SK-N-SH treated with all-trans-retinoic acid at 6 μM for 48 hours (cell line): ENCODE measurements at regions not wholly inside any gene's neighbourhood (a gene's known extent, or its start where the extent isn't known, plus 50 kb on each side); places are given as distances from the start of the nearest gene placed in this dataset.

Source experiments
- ATAC-seq: fragments of 200-7000 bp; cut with Tn5 transposase; 3 replicates; pipeline ENCODE4 v1.9.1; 2020; ENCODE audit warnings: mild to moderate bottlenecking, moderate library complexity
- ARNTL ChIP-seq: fragments of 450-650 bp; formaldehyde crosslinking; IDR thresholded peaks from 2 replicates; pipeline ENCODE4 v1.5.0; 2020; ENCODE audit warnings: low read depth, mild to moderate bottlenecking, moderate library complexity, borderline replicate concordance
- BACH2 ChIP-seq: fragments of 250-450 bp; sonication (Bioruptor Pico); IDR thresholded peaks from 2 replicates; pipeline ENCODE4 v1.9.0; 2021; ENCODE audit warnings: mild to moderate bottlenecking, borderline replicate concordance
- CSDC2 ChIP-seq: fragments of 250-450 bp; sonication (Bioruptor Pico); IDR thresholded peaks from 2 replicates; pipeline ENCODE4 v1.5.0; 2020; ENCODE audit warnings: mild to moderate bottlenecking, moderate library complexity
- CSRNP3 ChIP-seq: fragments of 250-450 bp; sonication (Bioruptor Pico); IDR thresholded peaks from 2 replicates; pipeline ENCODE4 v1.5.1; 2021; ENCODE audit warnings: mild to moderate bottlenecking, moderate library complexity
- ESRRG ChIP-seq: fragments of 250-450 bp; sonication (Bioruptor Pico); IDR thresholded peaks from 2 replicates; pipeline ENCODE4 v1.6.1; 2021; ENCODE audit warnings: mild to moderate bottlenecking
- ISL1 ChIP-seq: fragments of 250-450 bp; sonication (Bioruptor Pico); IDR thresholded peaks from 2 replicates; pipeline ENCODE4 v2.1.2; 2022; ENCODE audit warnings: mild to moderate bottlenecking, moderate library complexity
- OSR1 ChIP-seq: fragments of 250-450 bp; sonication (Bioruptor Pico); IDR thresholded peaks from 2 replicates; pipeline ENCODE4 v1.8.0; 2022; ENCODE audit warnings: moderate library complexity, mild to moderate bottlenecking, inconsistent platforms
- PATZ1 ChIP-seq: fragments of 250-450 bp; sonication (Bioruptor Pico); IDR thresholded peaks from 2 replicates; pipeline ENCODE4 v1.8.0; 2020; ENCODE audit warnings: mild to moderate bottlenecking, moderate library complexity, borderline replicate concordance
- POU6F1 ChIP-seq: fragments of 250-450 bp; sonication (Bioruptor Pico); IDR thresholded peaks from 2 replicates; pipeline ENCODE4 v1.8.0; 2021; ENCODE audit warnings: low read depth, mild to moderate bottlenecking, moderate library complexity, borderline replicate concordance
- PPARA ChIP-seq: fragments of 250-450 bp; sonication (Bioruptor Pico); IDR thresholded peaks from 2 replicates; pipeline ENCODE4 v1.5.0; 2020; ENCODE audit warnings: mild to moderate bottlenecking, borderline replicate concordance
- RARB ChIP-seq: fragments of 250-450 bp; sonication (Bioruptor Pico); IDR thresholded peaks from 2 replicates; pipeline ENCODE4 v1.8.0; 2021; ENCODE audit warnings: mild to moderate bottlenecking, moderate library complexity
- SNAI2 ChIP-seq: fragments of 250-450 bp; sonication (Bioruptor Pico); IDR thresholded peaks from 2 replicates; pipeline ENCODE4 v1.5.0; 2020; ENCODE audit warnings: mild to moderate bottlenecking, moderate library complexity
- TCF4 ChIP-seq: fragments of 250-450 bp; sonication (Bioruptor Pico); IDR thresholded peaks from 2 replicates; pipeline ENCODE4 v1.8.0; 2021; ENCODE audit warnings: mild to moderate bottlenecking, moderate library complexity, borderline replicate concordance
- TOX ChIP-seq: fragments of 250-450 bp; sonication (Bioruptor Pico); IDR thresholded peaks from 2 replicates; pipeline ENCODE4 v1.8.0; 2021; ENCODE audit warnings: mild to moderate bottlenecking, moderate library complexity, borderline replicate concordance
- TSHZ2 ChIP-seq: fragments of 250-450 bp; sonication (Bioruptor Pico); IDR thresholded peaks from 2 replicates; pipeline ENCODE4 v1.5.0; 2020; ENCODE audit warnings: mild to moderate bottlenecking, moderate library complexity
- ZC3H10 ChIP-seq: fragments of 250-450 bp; sonication (Bioruptor Pico); IDR thresholded peaks from 2 replicates; pipeline ENCODE4 v1.5.1; 2021; ENCODE audit warnings: mild to moderate bottlenecking, moderate library complexity
- ZFP3 ChIP-seq: fragments of 250-450 bp; sonication (Bioruptor Pico); IDR thresholded peaks from 2 replicates; pipeline ENCODE4 v1.5.0; 2020; ENCODE audit warnings: mild to moderate bottlenecking, moderate library complexity
- ZFP30 ChIP-seq: fragments of 450-650 bp; formaldehyde crosslinking; IDR thresholded peaks from 2 replicates; pipeline ENCODE4 v1.5.0; 2022; ENCODE audit warnings: mild to moderate bottlenecking, moderate library complexity
- ZNF565 ChIP-seq: fragments of 450-650 bp; formaldehyde crosslinking; conservative IDR thresholded peaks from 2 replicates; pipeline ENCODE4 v1.5.0; 2020; ENCODE audit warnings: low read depth, mild to moderate bottlenecking, moderate library complexity
- ZNF8 ChIP-seq: fragments of 450-650 bp; formaldehyde crosslinking; IDR thresholded peaks from 2 replicates; pipeline ENCODE4 v1.5.0; 2020; ENCODE audit warnings: mild to moderate bottlenecking, moderate library complexity

- TF ChIP-seq PPARA (CRISPR knock-in tag): no peak
- no peak for TF ChIP-seq SNAI2 (CRISPR knock-in tag)
- TF ChIP-seq TSHZ2: no peak
- no peak for TF ChIP-seq ARNTL
- no peak for TF ChIP-seq ISL1 (CRISPR knock-in tag)
- no peak for TF ChIP-seq BACH2 (CRISPR knock-in tag)
- TF ChIP-seq ZFP30 (CRISPR knock-in tag): no peak
- TF ChIP-seq TCF4 (CRISPR knock-in tag): no peak
- TF ChIP-seq ZNF565 (CRISPR knock-in tag): no peak
- no peak for TF ChIP-seq ZNF8
- TF ChIP-seq CSDC2: no peak
- no peak for TF ChIP-seq POU6F1 (CRISPR knock-in tag)
- TF ChIP-seq ZFP3 (CRISPR knock-in tag): no peak
- TF ChIP-seq OSR1 (CRISPR knock-in tag): no peak
- TF ChIP-seq ESRRG: no peak
- TF ChIP-seq CSRNP3: no peak
- ATAC-seq: peak; percentile 100
Observed at GRCh38 chr3:109532257-109533216, 195.2 kb upstream of the DPPA4 start.

GRCh38 chr3:109545746-109546145 lies 208.4 kb upstream of the DPPA4 start:
- no peak for ATAC-seq
- TF ChIP-seq RARB (no peak), ZFP3 (CRISPR knock-in tag) (no peak), PATZ1 (no peak), PPARA (CRISPR knock-in tag) (no peak), CSRNP3 (no peak)

- peak; percentile 90 for ATAC-seq
- no peak for TF ChIP-seq CSDC2
- no peak for TF ChIP-seq ZC3H10 (CRISPR knock-in tag)
- TF ChIP-seq TOX (CRISPR knock-in tag): no peak
- TF ChIP-seq OSR1 (CRISPR knock-in tag): no peak
- TF ChIP-seq PATZ1: no peak
- no peak for TF ChIP-seq CSRNP3
- TF ChIP-seq TSHZ2: no peak
Observed at GRCh38 chr3:109548192-109548938, 211.0 kb upstream of the DPPA4 start.
